Colonic mucosa (tissue), 4 donors: ENCODE measurements at regions not wholly inside any gene's neighbourhood (a gene's known extent, or its start where the extent isn't known, plus 50 kb on each side); places are given as distances from the start of the nearest gene placed in this dataset.

ENCODE experiments used
- DNase-seq: peaks from one replicate; pipeline ENCODE4 v3.0.0-alpha.2; 2020
- H3K27ac ChIP-seq: fragments of 200-600 bp; one replicate; pipeline ENCODE4 v1.8.0; 2021
- H3K27me3 ChIP-seq: fragments of 200-600 bp; one replicate; pipeline ENCODE4 v1.8.0; 2021
- H3K36me3 ChIP-seq: fragments of 200-600 bp; one replicate; pipeline ENCODE4 v1.8.0; 2021
- H3K4me1 ChIP-seq: fragments of 200-600 bp; one replicate; pipeline ENCODE4 v1.8.0; 2021; ENCODE audit warnings: mild to moderate bottlenecking
- H3K4me3 ChIP-seq: fragments of 200-600 bp; one replicate; pipeline ENCODE4 v1.8.0; 2021
- H3K9ac ChIP-seq, 2 donors: one replicate each; pipeline ENCODE4 v1.7.0; 2013; ENCODE audit warnings: control low read depth in 2 of 2, low read depth in 2 of 2, low read length in 2 of 2
- H3K9me3 ChIP-seq: fragments of 200-600 bp; one replicate; pipeline ENCODE4 v1.8.0; 2021
- intact Hi-C: fragments of 100-400 bp; cut with DNase I; formaldehyde crosslinking; loops from one replicate; pipeline ENCODE4 v1.14.1; 2022
- TF ChIP-seq, protein P1 (sequence below): fragments of 200-600 bp; IDR thresholded peaks from one replicate; pipeline ENCODE4 v1.8.0; 2022; ENCODE audit warnings: antibody characterized with exemption, mild to moderate bottlenecking
- donor health status: healthy.
- donor health status: DM: no; HTN: no; CAD: no.
- donor health status: DM: no; HTN: no; CAD: no.

- DNase-seq: no peak
- Histone ChIP-seq H3K9ac (no peak overlapping the region), H3K27ac (no peak overlapping the region), H3K4me3 (no peak overlapping the region), H3K36me3 (no peaks in the 10 kb centered on the region), H3K27me3 (no peaks in the 10 kb centered on the region), H3K4me1 (no peaks in the 10 kb centered on the region), H3K9me3 (no peaks in the 10 kb centered on the region)
- TF ChIP-seq, protein P1, sequence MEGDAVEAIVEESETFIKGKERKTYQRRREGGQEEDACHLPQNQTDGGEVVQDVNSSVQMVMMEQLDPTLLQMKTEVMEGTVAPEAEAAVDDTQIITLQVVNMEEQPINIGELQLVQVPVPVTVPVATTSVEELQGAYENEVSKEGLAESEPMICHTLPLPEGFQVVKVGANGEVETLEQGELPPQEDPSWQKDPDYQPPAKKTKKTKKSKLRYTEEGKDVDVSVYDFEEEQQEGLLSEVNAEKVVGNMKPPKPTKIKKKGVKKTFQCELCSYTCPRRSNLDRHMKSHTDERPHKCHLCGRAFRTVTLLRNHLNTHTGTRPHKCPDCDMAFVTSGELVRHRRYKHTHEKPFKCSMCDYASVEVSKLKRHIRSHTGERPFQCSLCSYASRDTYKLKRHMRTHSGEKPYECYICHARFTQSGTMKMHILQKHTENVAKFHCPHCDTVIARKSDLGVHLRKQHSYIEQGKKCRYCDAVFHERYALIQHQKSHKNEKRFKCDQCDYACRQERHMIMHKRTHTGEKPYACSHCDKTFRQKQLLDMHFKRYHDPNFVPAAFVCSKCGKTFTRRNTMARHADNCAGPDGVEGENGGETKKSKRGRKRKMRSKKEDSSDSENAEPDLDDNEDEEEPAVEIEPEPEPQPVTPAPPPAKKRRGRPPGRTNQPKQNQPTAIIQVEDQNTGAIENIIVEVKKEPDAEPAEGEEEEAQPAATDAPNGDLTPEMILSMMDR: no peak
- intact Hi-C loops: no loop called here
Observed at GRCh38 chr5:17893026-17893635, 258.9 kb downstream of the TAF11L14 start.

DNA sequence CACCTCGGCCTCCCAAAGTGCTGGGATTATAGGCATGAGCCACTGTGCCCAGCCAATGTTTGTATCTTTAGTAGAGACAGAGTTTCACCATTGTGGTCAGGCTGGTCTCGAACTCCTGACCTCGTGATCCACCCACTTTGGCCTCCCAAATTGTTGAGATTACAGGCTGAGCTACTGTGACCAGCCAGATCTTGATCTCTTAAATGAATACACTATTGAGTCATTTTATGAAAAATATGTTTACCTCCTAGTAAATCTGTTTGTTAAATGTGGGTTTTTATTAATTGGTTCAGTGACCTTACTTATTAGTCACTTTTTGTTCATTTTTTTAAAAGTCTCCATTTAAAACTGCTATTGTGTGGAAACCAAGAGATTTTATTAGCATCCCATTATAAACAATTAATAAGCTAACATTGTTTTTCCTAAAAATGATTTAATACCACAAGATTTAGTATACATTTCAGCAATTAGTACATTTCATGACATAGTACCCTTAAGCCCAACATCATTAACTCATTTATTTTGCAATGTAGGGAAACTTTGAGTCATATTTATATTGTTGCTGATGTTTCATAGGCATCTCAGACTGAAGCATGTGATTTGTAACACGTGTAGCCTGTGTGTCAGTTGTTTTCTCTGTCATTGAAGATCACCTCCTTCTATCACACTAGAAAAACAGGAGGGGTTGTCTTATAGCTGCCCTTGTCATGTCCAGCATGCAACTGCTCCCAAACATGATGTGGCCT lies 261.2 kb downstream of the TAF11L14 start:
- Histone ChIP-seq H3K9me3 (no peaks in the 10 kb centered on the region), H3K27me3 (no peaks in the 10 kb centered on the region), H3K4me1 (no peaks in the 10 kb centered on the region), H3K4me3 (no peak overlapping the region), H3K27ac (no peak overlapping the region), H3K36me3 (no peaks in the 10 kb centered on the region), H3K9ac (no peak overlapping the region)
- intact Hi-C loops: no loop called here
- no peak for DNase-seq
- TF ChIP-seq, protein P1: no peak

DNA sequence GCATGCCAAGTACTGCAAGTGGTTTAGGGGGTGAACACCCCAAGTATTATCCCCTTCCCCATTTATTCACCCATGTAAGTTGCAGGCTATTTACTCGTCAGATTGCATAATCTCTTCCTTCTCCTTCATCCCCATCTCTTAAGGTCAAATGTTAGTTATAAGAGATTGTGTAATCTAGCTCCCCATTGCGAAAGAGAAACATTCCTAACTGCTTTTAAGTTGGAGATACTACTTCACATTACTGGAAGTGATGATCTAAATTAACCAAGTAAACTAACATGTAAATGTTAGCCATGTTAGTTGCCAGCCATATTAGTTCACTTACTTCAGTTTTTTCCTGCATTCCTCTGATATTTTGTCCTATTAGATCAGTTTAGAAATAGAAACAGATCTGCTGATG lies 262.3 kb downstream of the TAF11L14 start:
- H3K9me3 ChIP-seq: no peaks in the 10 kb centered on the region
- H3K4me3 ChIP-seq: no peak overlapping the region
- no peaks in the 10 kb centered on the region for H3K4me1 ChIP-seq
- H3K27me3 ChIP-seq: no peaks in the 10 kb centered on the region
- TF ChIP-seq, protein P1: no peak
- no peak for DNase-seq
- no peak overlapping the region for H3K9ac ChIP-seq
- H3K36me3 ChIP-seq: no peaks in the 10 kb centered on the region
- no peak overlapping the region for H3K27ac ChIP-seq
- intact Hi-C loops: no loop called here

DNA sequence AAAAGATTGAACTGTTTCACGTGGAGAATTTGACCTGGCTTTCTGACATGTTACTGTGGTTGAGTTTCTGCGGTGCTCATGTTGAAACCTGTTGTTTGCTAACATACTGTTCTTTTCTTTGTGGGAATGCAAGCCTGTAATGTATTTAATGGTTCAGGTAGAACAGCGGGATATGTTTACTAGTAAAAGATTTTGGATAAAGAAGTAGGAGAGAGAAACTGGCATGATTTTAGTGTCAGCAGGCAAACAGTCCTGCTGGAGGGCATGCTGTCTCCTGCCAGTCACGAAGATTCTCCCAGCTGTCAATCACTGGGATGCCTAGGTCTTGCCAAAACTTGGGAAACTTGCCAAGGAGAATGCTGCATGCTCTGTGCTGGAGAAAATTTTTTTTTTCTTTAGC lies 263.5 kb downstream of the TAF11L14 start:
- Histone ChIP-seq H3K9me3 (no peaks in the 10 kb centered on the region), H3K36me3 (no peaks in the 10 kb centered on the region), H3K4me1 (no peaks in the 10 kb centered on the region), H3K27me3 (no peaks in the 10 kb centered on the region), H3K4me3 (no peak overlapping the region), H3K9ac (no peak overlapping the region), H3K27ac (no peak overlapping the region)
- intact Hi-C loops: no loop called here
- no peak for DNase-seq
- TF ChIP-seq, protein P1: no peak

DNA sequence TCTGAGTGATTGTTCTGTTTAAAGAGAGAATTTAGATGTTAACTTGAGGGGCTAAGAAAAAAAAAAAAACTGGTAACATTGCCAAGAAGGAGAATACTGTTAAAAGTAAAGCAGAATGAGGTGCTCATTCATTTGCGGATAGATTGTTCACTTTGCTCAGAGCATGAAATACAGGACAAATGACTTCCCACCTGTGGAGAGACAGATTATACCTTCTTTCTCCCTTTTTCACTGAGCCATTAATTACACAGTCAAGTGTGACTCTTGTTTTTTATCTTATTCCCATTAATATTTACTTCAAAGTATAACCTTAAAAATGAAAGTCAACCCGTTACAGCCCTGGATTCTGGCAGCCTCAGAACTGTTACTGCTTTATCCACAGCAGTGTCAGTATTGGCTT lies 264.5 kb downstream of the TAF11L14 start:
- H3K36me3 ChIP-seq: no peaks in the 10 kb centered on the region
- H3K4me1 ChIP-seq: no peaks in the 10 kb centered on the region
- H3K27me3 ChIP-seq: no peaks in the 10 kb centered on the region
- no peaks in the 10 kb centered on the region for H3K9me3 ChIP-seq
- TF ChIP-seq, protein P1: no peak
- H3K4me3 ChIP-seq: no peak overlapping the region
- no peak overlapping the region for H3K27ac ChIP-seq
- no peak for DNase-seq
- no peak overlapping the region for H3K9ac ChIP-seq
- intact Hi-C loops: no loop called here
